Fibroblast of villous mesenchyme (primary cell): ENCODE measurements at regions not wholly inside any gene's neighbourhood (a gene's known extent, or its start where the extent isn't known, plus 50 kb on each side); places are given as distances from the start of the nearest gene placed in this dataset.

Experiments used
- DNase-seq: peaks from one replicate; pipeline ENCODE4 v3.0.0-alpha.2; 2010; ENCODE audit warnings: low read depth
- H3K4me3 ChIP-seq: 2 replicates; pipeline ENCODE4 v1.5.1; 2011; ENCODE audit warnings: low read depth, mild to moderate bottlenecking, low read length
- CTCF ChIP-seq: IDR thresholded peaks from 2 replicates; pipeline ENCODE4 v1.5.1; 2012; ENCODE audit warnings: low read depth, mild to moderate bottlenecking, low read length; ENCODE audit not compliant: insufficient read depth

- TF ChIP-seq CTCF: no peak
- no peak overlapping the region for H3K4me3 ChIP-seq
- no peak for DNase-seq
Measured at GRCh38 chr4:186838295-186838694, 114.6 kb upstream of the FAT1 start.

GRCh38 chr4:186839122-186840037 lies 115.7 kb upstream of the FAT1 start:
- TF ChIP-seq CTCF: no peak
- peak; percentile 86 for DNase-seq
- H3K4me3 ChIP-seq: peak overlapping the region; percentile 24

- peak; percentile 28 for DNase-seq
- no peak overlapping the region for H3K4me3 ChIP-seq
- no peak for TF ChIP-seq CTCF
Measured at GRCh38 chr4:186840222-186840701, 116.6 kb upstream of the FAT1 start.

- H3K4me3 ChIP-seq: no peak overlapping the region
- no peak for DNase-seq
- TF ChIP-seq CTCF: no peak
Measured at GRCh38 chr4:186840771-186841301, 117.2 kb upstream of the FAT1 start.

- TF ChIP-seq CTCF: no peak
- H3K4me3 ChIP-seq: peak overlapping the region; percentile 17
- DNase-seq: peak; percentile 85
Measured at GRCh38 chr4:186844059-186844681, 120.5 kb upstream of the FAT1 start.

GRCh38 chr4:186845137-186845842 lies 121.6 kb upstream of the FAT1 start:
- no peak overlapping the region for H3K4me3 ChIP-seq
- peak; percentile 96 for DNase-seq
- TF ChIP-seq CTCF: no peak
